Activated T-cell treated with anti-CD3 and anti-CD28 coated beads, Interleukin-2, amount 50 U/mL, for 4 hours (primary cell): ENCODE measurements at regions not wholly inside any gene's neighbourhood (a gene's known extent, or its start where the extent isn't known, plus 50 kb on each side); places are given as distances from the start of the nearest gene placed in this dataset.

Experiments used
- ATAC-seq, 2 donors: fragments of 200-7000 bp; cut with Tn5 transposase; one replicate each; pipeline ENCODE4 v1.10.0; 2021
- DNase-seq: peaks from one replicate; pipeline ENCODE4 v3.0.0-alpha.2; 2020
- H3K27me3 Mint-ChIP-seq: one replicate; pipeline ENCODE4 v1.8.0; 2021; ENCODE audit warnings: low read depth, mixed read lengths
- H3K36me3 Mint-ChIP-seq: one replicate; pipeline ENCODE4 v1.8.0; 2022; ENCODE audit warnings: mixed read lengths; ENCODE audit not compliant: insufficient read depth
- H3K4me1 Mint-ChIP-seq: one replicate; pipeline ENCODE4 v1.8.0; 2021; ENCODE audit warnings: low read depth, mixed read lengths
- H3K4me3 Mint-ChIP-seq: one replicate; pipeline ENCODE4 v1.8.0; 2021; ENCODE audit warnings: mild to moderate bottlenecking, moderate library complexity, mixed read lengths
- H3K9me3 Mint-ChIP-seq: one replicate; pipeline ENCODE4 v1.8.0; 2021; ENCODE audit warnings: mixed read lengths

DNA sequence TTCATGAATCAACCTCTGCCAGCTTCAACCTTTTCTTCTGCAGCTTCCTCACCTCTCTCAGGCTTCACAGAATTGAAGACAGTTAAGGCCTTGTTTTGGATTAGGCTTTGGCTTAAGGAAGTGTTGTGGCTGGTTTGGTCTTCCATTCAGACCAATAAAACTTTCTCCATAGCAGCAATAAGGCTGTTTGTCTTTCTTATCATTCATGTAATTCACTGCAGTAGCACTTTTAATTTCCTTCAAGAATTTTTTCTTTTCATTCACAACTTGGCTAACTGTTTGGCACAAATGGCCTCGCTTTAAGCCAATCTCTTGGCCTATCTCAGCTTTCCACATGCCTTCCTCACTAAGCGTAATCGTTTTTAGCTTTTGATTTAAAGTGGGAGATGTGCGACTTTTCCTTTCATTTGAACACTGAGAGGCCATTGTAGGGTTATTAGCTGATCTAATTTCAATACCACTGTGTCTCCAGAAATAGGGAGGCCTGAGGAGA is 229.5 kb downstream of the IPO8 start:
- Mint-ChIP-seq H3K27me3 (no peaks in the 10 kb centered on the region), H3K4me1 (no peaks in the 10 kb centered on the region), H3K4me3 (no peak overlapping the region), H3K36me3 (no peaks in the 10 kb centered on the region), H3K9me3 (peaks cover 4% of the 10 kb centered on the region)
- no peak for ATAC-seq
- no peak for DNase-seq

GRCh38 chr12:30463636-30464035 is 232.0 kb downstream of the IPO8 start:
- H3K4me3 Mint-ChIP-seq = no peak overlapping the region
- H3K9me3 Mint-ChIP-seq = peaks cover 2% of the 10 kb centered on the region
- no peaks in the 10 kb centered on the region for H3K27me3 Mint-ChIP-seq
- ATAC-seq = no peak
- H3K4me1 Mint-ChIP-seq = no peaks in the 10 kb centered on the region
- no peaks in the 10 kb centered on the region for H3K36me3 Mint-ChIP-seq
- DNase-seq = no peak

DNA sequence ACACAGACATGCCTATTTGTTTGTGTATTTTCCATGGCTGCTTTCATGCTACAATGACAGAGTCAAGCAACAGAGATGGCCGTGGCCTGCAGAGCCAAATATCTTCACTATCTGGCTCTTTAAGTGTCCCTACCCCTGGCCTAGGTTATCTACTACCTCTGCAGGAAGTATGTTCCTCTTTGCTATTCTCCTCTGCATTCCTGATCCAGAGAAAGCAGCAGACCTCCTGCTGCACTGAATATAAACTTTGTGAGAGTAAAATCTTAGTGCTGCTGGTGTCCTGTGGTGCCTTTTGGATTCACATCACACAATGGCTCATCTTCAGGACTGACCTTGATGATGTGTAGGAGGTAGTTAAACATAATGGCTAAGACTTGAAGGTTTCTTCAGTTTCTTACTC is 233.4 kb downstream of the IPO8 start:
- DNase-seq = no peak
- H3K36me3 Mint-ChIP-seq = peaks cover 2% of the 10 kb centered on the region
- no peaks in the 10 kb centered on the region for H3K4me1 Mint-ChIP-seq
- H3K9me3 Mint-ChIP-seq = peaks cover 9% of the 10 kb centered on the region
- H3K27me3 Mint-ChIP-seq = no peaks in the 10 kb centered on the region
- ATAC-seq = no peak
- no peak overlapping the region for H3K4me3 Mint-ChIP-seq

- no peak overlapping the region for H3K4me3 Mint-ChIP-seq
Measured at GRCh38 chr12:30461026-30461615, 234.5 kb downstream of the IPO8 start.

GRCh38 chr12:30458453-30458852 is 237.2 kb downstream of the IPO8 start:
- Mint-ChIP-seq H3K36me3 (peaks cover 2% of the 10 kb centered on the region), H3K4me1 (no peaks in the 10 kb centered on the region), H3K4me3 (no peak overlapping the region), H3K27me3 (no peaks in the 10 kb centered on the region), H3K9me3 (peaks cover 9% of the 10 kb centered on the region)
- ATAC-seq = no peak
- no peak for DNase-seq

More at GRCh38 chr12:30461026-30461615, 234.5 kb downstream of the IPO8 start:
- peaks cover 9% of the 10 kb centered on the region for H3K9me3 Mint-ChIP-seq
- ATAC-seq (no peak), DNase-seq (no peak)
- no peaks in the 10 kb centered on the region for H3K27me3 Mint-ChIP-seq
- peaks cover 2% of the 10 kb centered on the region for H3K36me3 Mint-ChIP-seq
- no peaks in the 10 kb centered on the region for H3K4me1 Mint-ChIP-seq

- Mint-ChIP-seq H3K4me1 (no peaks in the 10 kb centered on the region), H3K27me3 (no peaks in the 10 kb centered on the region), H3K9me3 (peaks cover 9% of the 10 kb centered on the region), H3K4me3 (no peak overlapping the region), H3K36me3 (peaks cover 2% of the 10 kb centered on the region)
- DNase-seq (no peak), ATAC-seq (no peak)
Measured at GRCh38 chr12:30457621-30458289, 237.9 kb downstream of the IPO8 start.

DNA sequence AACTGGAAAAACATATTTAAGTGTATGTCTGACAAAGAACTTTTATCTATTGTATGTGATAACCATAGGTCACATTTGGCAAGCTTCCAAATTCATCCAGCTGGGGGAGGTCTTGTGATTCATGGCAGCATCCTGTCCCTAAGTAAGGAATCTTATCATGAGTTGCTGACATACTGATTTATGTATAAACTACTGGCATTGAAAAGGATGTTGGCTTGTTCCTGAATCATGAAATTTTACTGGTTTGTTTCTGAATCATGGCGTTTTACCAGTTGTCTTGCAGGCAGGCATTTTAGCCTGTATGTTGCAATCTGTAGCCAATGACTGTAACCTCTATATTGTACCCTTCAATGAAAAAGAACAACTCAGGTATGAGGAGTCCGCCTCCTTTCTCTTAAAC is 244.8 kb downstream of the IPO8 start:
- Mint-ChIP-seq H3K4me1 (no peaks in the 10 kb centered on the region), H3K36me3 (no peaks in the 10 kb centered on the region), H3K4me3 (no peak overlapping the region), H3K27me3 (no peaks in the 10 kb centered on the region), H3K9me3 (peaks cover 10% of the 10 kb centered on the region)
- DNase-seq = no peak
- ATAC-seq = no peak

DNA sequence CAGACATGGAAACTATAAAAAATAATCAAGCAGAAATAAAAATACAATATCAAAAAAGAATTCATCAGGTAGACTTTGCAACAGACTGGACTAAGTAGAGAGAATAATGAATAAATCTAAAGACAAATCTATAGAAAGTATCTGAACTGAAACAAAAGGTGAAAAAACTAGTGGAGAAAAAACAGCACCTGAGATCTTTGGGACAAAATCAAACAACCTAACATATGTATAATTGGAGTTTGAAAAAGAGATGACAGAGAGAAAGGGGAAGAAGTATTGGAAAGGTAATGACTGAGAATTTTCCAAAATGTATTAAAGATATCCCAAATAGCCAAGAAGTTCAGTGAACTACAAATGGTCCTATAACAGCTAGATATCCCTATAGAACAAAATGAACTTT is 245.4 kb downstream of the IPO8 start:
- H3K4me3 Mint-ChIP-seq = no peak overlapping the region
- H3K4me1 Mint-ChIP-seq = no peaks in the 10 kb centered on the region
- no peak for ATAC-seq
- H3K27me3 Mint-ChIP-seq = no peaks in the 10 kb centered on the region
- no peak for DNase-seq
- no peaks in the 10 kb centered on the region for H3K36me3 Mint-ChIP-seq
- peaks cover 10% of the 10 kb centered on the region for H3K9me3 Mint-ChIP-seq

DNA sequence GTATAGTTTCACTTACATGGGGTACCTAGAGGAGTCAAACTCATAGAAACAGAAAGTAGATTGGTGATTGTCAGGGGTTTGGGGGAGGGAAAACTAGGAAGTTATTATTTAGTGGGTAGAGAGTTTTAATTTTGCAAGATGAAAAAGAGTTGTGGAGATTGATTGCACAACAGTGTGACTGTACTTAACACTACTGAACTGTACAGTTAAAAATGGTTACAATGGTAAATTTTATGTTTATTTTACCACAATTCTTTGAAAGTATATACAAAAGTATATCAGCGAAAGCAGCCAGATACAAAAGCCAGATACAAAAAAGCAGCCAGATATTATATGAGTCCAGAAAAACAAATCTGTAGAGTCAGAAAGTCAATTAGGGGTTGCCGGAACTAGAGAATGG is 247.6 kb downstream of the IPO8 start:
- no peaks in the 10 kb centered on the region for H3K36me3 Mint-ChIP-seq
- no peak for DNase-seq
- no peak overlapping the region for H3K4me3 Mint-ChIP-seq

DNA sequence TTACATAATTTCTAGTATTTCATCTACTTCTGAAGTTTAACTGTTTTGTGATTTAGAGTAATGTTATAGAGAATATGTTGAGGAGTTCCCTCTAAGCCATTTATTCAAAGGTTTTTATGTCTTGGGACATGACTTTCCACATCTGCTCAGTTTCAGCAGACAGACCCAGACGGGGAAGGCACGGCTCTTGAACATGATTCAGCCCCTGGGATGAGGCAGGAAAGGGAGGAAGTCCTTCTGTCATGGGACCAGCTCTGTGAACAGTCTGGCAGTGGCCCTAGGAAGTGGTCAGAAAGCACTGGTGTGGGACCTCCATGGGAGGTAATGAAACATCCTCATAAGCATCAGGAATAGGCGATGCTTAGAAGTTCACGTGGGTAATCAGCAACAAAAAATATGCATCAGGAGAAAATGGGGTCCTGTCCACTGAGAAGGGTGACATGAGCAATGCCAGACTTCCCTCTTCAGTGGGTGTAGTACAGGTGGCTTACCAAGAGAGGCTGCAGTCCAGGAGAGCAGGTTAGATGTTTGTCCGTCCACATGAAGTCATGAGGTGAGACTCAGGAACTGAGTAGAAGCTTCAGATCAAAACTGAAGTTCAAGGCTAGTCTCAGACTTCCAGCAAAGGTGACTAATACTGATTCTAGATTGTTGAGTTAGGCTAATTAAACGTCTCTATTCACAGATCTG is 248.5 kb downstream of the IPO8 start:
- DNase-seq = no peak
- H3K4me1 Mint-ChIP-seq = no peaks in the 10 kb centered on the region
- no peaks in the 10 kb centered on the region for H3K27me3 Mint-ChIP-seq
- no peaks in the 10 kb centered on the region for H3K36me3 Mint-ChIP-seq
- H3K4me3 Mint-ChIP-seq = no peak overlapping the region
- peaks cover 10% of the 10 kb centered on the region for H3K9me3 Mint-ChIP-seq
- no peak for ATAC-seq

More for the DNA sequence above, 247.6 kb downstream of the IPO8 start:
- ATAC-seq = no peak
- Mint-ChIP-seq H3K4me1 (no peaks in the 10 kb centered on the region), H3K27me3 (no peaks in the 10 kb centered on the region), H3K9me3 (peaks cover 10% of the 10 kb centered on the region)

- ATAC-seq (no peak), DNase-seq (no peak)
- no peaks in the 10 kb centered on the region for H3K4me1 Mint-ChIP-seq
- no peak overlapping the region for H3K4me3 Mint-ChIP-seq
- H3K27me3 Mint-ChIP-seq = no peaks in the 10 kb centered on the region
- no peaks in the 10 kb centered on the region for H3K36me3 Mint-ChIP-seq
- H3K9me3 Mint-ChIP-seq = no peaks in the 10 kb centered on the region
Measured at GRCh38 chr12:30442461-30442860, 253.2 kb downstream of the IPO8 start.

DNA sequence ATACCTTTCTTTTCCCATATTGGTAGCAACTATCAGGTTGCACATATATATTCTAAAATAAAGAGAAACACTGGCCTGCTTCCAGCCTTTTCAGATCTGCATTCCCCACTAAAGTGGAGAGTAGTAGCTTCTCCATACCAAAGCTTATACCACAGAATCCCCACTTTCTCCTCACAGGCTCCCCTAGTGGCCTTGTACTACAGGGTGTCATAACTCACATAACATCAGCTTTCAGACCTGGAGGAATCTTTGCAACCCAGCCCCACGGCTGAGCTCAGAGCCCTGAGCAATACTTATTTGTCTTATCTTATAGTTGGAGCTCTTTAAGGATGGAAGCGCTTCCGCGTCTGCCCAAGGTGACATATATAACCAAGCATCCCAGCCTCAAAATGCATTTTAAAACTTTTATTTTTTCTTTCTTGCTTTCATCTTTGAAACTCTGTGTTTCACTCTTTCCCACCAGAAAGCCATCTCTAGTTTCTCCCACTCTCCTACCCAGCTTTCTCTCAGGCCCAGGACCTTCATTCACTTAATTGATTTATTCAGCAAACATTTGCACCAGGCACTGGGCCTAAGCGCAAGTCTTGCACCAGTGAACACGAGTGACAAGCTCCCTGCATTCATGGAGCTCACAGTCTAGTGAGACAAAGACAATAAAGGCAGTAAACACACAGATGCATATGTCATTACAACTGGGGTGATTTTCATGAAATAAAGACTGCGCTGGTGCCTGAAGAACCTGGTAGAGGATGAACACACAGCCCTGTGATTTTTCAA is 254.7 kb downstream of the IPO8 start:
- no peak for DNase-seq
- Mint-ChIP-seq H3K36me3 (no peaks in the 10 kb centered on the region), H3K4me1 (no peaks in the 10 kb centered on the region), H3K9me3 (no peaks in the 10 kb centered on the region), H3K27me3 (no peaks in the 10 kb centered on the region), H3K4me3 (no peak overlapping the region)
- ATAC-seq = no peak

GRCh38 chr12:30439201-30439600 is 256.5 kb downstream of the IPO8 start:
- no peaks in the 10 kb centered on the region for H3K36me3 Mint-ChIP-seq
- DNase-seq (no peak), ATAC-seq (no peak)
- H3K4me1 Mint-ChIP-seq = no peaks in the 10 kb centered on the region
- H3K4me3 Mint-ChIP-seq = no peak overlapping the region
- no peaks in the 10 kb centered on the region for H3K9me3 Mint-ChIP-seq
- no peaks in the 10 kb centered on the region for H3K27me3 Mint-ChIP-seq

GRCh38 chr12:30438601-30439041 is 257.0 kb downstream of the IPO8 start:
- no peak for ATAC-seq

More at GRCh38 chr12:30438601-30439041, 257.0 kb downstream of the IPO8 start:
- Mint-ChIP-seq H3K4me1 (no peaks in the 10 kb centered on the region), H3K36me3 (no peaks in the 10 kb centered on the region), H3K4me3 (no peak overlapping the region), H3K27me3 (no peaks in the 10 kb centered on the region), H3K9me3 (no peaks in the 10 kb centered on the region)
- DNase-seq = no peak
